ENCODE measurements at regions not wholly inside any gene's neighbourhood (a gene's known extent, or its start where the extent isn't known, plus 50 kb on each side); places are given as distances from the start of the nearest gene placed in this dataset.
"Not testable (repeated sequence)": the region's sequence is repeated elsewhere in the genome, so short reads cannot be mapped to it uniquely, and the experiment has no call there.

DNA sequence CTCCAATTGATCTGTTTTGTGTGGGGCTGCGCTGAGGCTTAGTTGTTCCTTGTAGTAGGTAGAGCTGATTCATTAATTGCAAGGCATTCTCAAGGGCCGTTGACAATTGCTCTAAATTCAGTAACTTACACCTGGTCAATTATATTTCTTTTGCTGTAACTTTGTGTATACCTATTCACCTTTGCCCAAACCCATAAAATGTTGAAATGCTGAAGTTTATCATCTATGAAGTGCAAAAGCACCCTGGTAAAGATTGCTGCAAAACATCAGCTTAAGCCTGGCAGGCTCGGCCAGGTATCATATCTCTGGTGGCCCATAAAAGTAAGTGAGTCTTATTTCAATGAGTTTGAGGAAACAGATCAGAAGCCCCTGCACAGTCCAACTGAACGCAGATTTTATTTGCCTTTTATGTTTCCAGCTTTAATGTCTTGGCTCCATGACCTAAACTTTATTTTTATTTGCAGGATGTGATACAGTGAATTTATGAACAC, 203.6 kb upstream of the SLCO3A1 start:
- Histone ChIP-seq H3K9me2 (replicated peaks; ENCODE audit: insufficient read depth, low read length) (no peaks in the 10 kb centered on the region; the same call in 1 of the 2 replicates), H3K36me3 (ENCODE audit: low read length) (no peaks in the 10 kb centered on the region), H4K20me1 (ENCODE audit: low read depth, low read length) (no peaks in the 10 kb centered on the region), H3K9me3 (ENCODE audit: insufficient read depth, low read length) (no peaks in the 10 kb centered on the region), H3K9ac (ENCODE audit: low read length) (no peak overlapping the region), H3K27ac (ENCODE audit: low read depth, low read length) (no peak overlapping the region), H3K27me3 (ENCODE audit: low read length) (peaks cover 3% of the 10 kb centered on the region; the same call in 1 of the 2 replicates), H3F3A (ENCODE audit: insufficient read depth) (no peaks in the 10 kb centered on the region), H2AFZ (ENCODE audit: low read depth, low read length, severe bottlenecking) (no peak overlapping the region), H3K4me2 (ENCODE audit: low read depth, low read length, poor library complexity, severe bottlenecking) (no peak overlapping the region), H3K4me3 (ENCODE audit: insufficient read depth, low read length, poor library complexity, severe bottlenecking) (no peak overlapping the region), H3K79me2 (ENCODE audit: insufficient read depth, low read length) (no peaks in the 10 kb centered on the region)
- TF ChIP-seq, protein P1, sequence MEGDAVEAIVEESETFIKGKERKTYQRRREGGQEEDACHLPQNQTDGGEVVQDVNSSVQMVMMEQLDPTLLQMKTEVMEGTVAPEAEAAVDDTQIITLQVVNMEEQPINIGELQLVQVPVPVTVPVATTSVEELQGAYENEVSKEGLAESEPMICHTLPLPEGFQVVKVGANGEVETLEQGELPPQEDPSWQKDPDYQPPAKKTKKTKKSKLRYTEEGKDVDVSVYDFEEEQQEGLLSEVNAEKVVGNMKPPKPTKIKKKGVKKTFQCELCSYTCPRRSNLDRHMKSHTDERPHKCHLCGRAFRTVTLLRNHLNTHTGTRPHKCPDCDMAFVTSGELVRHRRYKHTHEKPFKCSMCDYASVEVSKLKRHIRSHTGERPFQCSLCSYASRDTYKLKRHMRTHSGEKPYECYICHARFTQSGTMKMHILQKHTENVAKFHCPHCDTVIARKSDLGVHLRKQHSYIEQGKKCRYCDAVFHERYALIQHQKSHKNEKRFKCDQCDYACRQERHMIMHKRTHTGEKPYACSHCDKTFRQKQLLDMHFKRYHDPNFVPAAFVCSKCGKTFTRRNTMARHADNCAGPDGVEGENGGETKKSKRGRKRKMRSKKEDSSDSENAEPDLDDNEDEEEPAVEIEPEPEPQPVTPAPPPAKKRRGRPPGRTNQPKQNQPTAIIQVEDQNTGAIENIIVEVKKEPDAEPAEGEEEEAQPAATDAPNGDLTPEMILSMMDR (IDR thresholded peaks at IDR 0.05; ENCODE audit: insufficient read depth, low read length, poor library complexity, severe bottlenecking) = no peak
- no peak for TF ChIP-seq EZH2phosphoT487 (conservative IDR thresholded peaks at IDR 0.05; ENCODE audit: low read length)

- Histone ChIP-seq H2AFZ (ENCODE audit: low read depth, low read length, severe bottlenecking) (no peak overlapping the region), H3K4me3 (ENCODE audit: insufficient read depth, low read length, poor library complexity, severe bottlenecking) (no peak overlapping the region), H3K9ac (ENCODE audit: low read length) (no peak overlapping the region), H3K36me3 (ENCODE audit: low read length) (no peaks in the 10 kb centered on the region), H3K79me2 (ENCODE audit: insufficient read depth, low read length) (no peaks in the 10 kb centered on the region), H4K20me1 (ENCODE audit: low read depth, low read length) (no peaks in the 10 kb centered on the region), H3K4me2 (ENCODE audit: low read depth, low read length, poor library complexity, severe bottlenecking) (no peak overlapping the region), H3K27me3 (ENCODE audit: low read length) (peaks cover 3% of the 10 kb centered on the region; the same call in 1 of the 2 replicates), H3F3A (ENCODE audit: insufficient read depth) (no peaks in the 10 kb centered on the region), H3K9me2 (replicated peaks; ENCODE audit: insufficient read depth, low read length) (no peaks in the 10 kb centered on the region; the same call in 1 of the 2 replicates), H3K27ac (ENCODE audit: low read depth, low read length) (no peak overlapping the region), H3K9me3 (ENCODE audit: insufficient read depth, low read length) (no peaks in the 10 kb centered on the region)
- no peak for TF ChIP-seq EZH2phosphoT487 (conservative IDR thresholded peaks at IDR 0.05; ENCODE audit: low read length)
- TF ChIP-seq, protein P1 (IDR thresholded peaks at IDR 0.05; ENCODE audit: insufficient read depth, low read length, poor library complexity, severe bottlenecking) = no peak
Measured at GRCh38 chr15:91651251-91651650, 202.3 kb upstream of the SLCO3A1 start.

- Histone ChIP-seq H3K9me2 (replicated peaks; ENCODE audit: insufficient read depth, low read length) (no peaks in the 10 kb centered on the region; the same call in 1 of the 2 replicates), H2AFZ (ENCODE audit: low read depth, low read length, severe bottlenecking) (no peak overlapping the region), H3K27me3 (ENCODE audit: low read length) (peaks cover 3% of the 10 kb centered on the region; the same call in 1 of the 2 replicates), H3K4me2 (ENCODE audit: low read depth, low read length, poor library complexity, severe bottlenecking) (no peak overlapping the region), H3K4me3 (ENCODE audit: insufficient read depth, low read length, poor library complexity, severe bottlenecking) (no peak overlapping the region), H3K36me3 (ENCODE audit: low read length) (no peaks in the 10 kb centered on the region), H3K27ac (ENCODE audit: low read depth, low read length) (no peak overlapping the region), H3K9me3 (ENCODE audit: insufficient read depth, low read length) (no peaks in the 10 kb centered on the region), H3K79me2 (ENCODE audit: insufficient read depth, low read length) (no peaks in the 10 kb centered on the region), H3K9ac (ENCODE audit: low read length) (no peak overlapping the region), H4K20me1 (ENCODE audit: low read depth, low read length) (no peaks in the 10 kb centered on the region), H3F3A (ENCODE audit: insufficient read depth) (no peaks in the 10 kb centered on the region)
- TF ChIP-seq, protein P1 (IDR thresholded peaks at IDR 0.05; ENCODE audit: insufficient read depth, low read length, poor library complexity, severe bottlenecking) = no peak
- TF ChIP-seq EZH2phosphoT487 (conservative IDR thresholded peaks at IDR 0.05; ENCODE audit: low read length) = no peak
Measured at GRCh38 chr15:91652610-91653207, 200.8 kb upstream of the SLCO3A1 start.

DNA sequence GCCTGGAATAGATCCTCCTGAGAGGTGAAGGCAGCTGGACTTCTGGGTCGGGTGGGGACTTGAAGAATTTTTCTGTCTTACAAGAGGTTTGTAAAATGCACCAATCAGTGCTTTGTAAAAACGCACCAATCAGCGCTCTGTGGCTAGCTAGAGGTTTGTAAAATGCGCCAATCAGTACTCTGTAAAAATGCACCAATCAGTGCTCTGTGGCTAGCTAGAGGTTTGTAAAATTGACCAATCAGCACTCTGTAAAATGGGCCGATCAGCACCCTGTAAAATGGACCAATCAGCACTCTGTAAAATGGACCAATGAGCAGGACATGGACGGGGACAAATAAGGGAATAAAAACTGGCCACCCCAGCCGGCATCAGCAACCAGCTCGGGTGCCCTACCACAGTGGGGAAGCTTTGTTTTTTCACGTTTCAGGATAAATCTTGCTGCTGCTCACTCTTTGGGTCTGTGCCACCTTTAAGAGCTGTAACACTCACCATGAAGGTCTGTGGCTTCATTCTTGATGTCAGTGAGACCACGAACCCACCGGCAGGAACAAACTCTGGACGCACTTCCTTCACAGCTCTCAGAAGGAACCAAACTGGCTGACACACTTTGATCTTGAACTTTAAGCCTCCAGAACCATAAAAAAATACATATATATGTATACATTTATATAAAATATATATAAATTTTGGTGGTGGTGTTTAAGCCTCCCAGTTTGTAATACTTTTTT, 197.8 kb upstream of the SLCO3A1 start:
- not testable (repeated sequence) for H3K9me2 ChIP-seq (replicated peaks; ENCODE audit: insufficient read depth, low read length); H4K20me1 ChIP-seq (ENCODE audit: low read depth, low read length); H3K4me2 ChIP-seq (ENCODE audit: low read depth, low read length, poor library complexity, severe bottlenecking); H3K27ac ChIP-seq (ENCODE audit: low read depth, low read length); H3K79me2 ChIP-seq (ENCODE audit: insufficient read depth, low read length); H2AFZ ChIP-seq (ENCODE audit: low read depth, low read length, severe bottlenecking); H3K27me3 ChIP-seq (ENCODE audit: low read length); H3K9ac ChIP-seq (ENCODE audit: low read length); H3K36me3 ChIP-seq (ENCODE audit: low read length); H3F3A ChIP-seq (ENCODE audit: insufficient read depth); H3K9me3 ChIP-seq (ENCODE audit: insufficient read depth, low read length); H3K4me3 ChIP-seq (ENCODE audit: insufficient read depth, low read length, poor library complexity, severe bottlenecking)

All from SU-DHL-6 (cell line).